Tibial nerve (tissue), 4 donors: ENCODE measurements at regions not wholly inside any gene's neighbourhood (a gene's known extent, or its start where the extent isn't known, plus 50 kb on each side); places are given as distances from the start of the nearest gene placed in this dataset.

ENCODE experiments used
- DNase-seq, 2 donors: peaks; one replicate each; pipeline ENCODE4 v3.0.0-alpha.2; 2019; ENCODE audit warnings: low spot score in 2 of 2
- H3K27ac ChIP-seq, 4 donors: fragments of 200-600 bp; sonication (generic) in 3 of 4; one replicate each; pipeline ENCODE4 v1.5.1; 2017 to 2019; ENCODE audit warnings: mild to moderate bottlenecking in 1 of 4
- H3K27me3 ChIP-seq, 2 donors: fragments of 200-600 bp; sonication (generic) in 1 of 2; one replicate each; pipeline versions ENCODE4 v1.5.1 to v1.6.0; 2017 to 2019
- H3K36me3 ChIP-seq, 3 donors: fragments of 200-600 bp; sonication (generic); one replicate each; pipeline ENCODE4 v1.5.1; 2018 to 2019
- H3K4me1 ChIP-seq, 4 donors: fragments of 200-600 bp; sonication (generic) in 3 of 4; one replicate each; pipeline ENCODE4 v1.5.1; 2017 to 2019
- H3K4me3 ChIP-seq, 4 donors: fragments of 200-600 bp; sonication (generic) in 3 of 4; one replicate each; pipeline ENCODE4 v1.5.1; 2017 to 2019; ENCODE audit warnings: mild to moderate bottlenecking in 1 of 4, moderate library complexity in 1 of 4
- H3K9me3 ChIP-seq, 4 donors: fragments of 200-600 bp; sonication (generic) in 3 of 4; one replicate each; pipeline ENCODE4 v1.5.1; 2017 to 2019
- CTCF ChIP-seq, 5 experiments: fragments of 200-600 bp in 3 of 5; fragments of 450-650 bp in 2 of 5; sonication (generic) in 3 of 5; IDR thresholded peaks; one replicate each; pipeline ENCODE4 v1.5.1; 2016 to 2019; ENCODE audit warnings: antibody characterized with exemption in 5 of 5, mild to moderate bottlenecking in 3 of 5, moderate library complexity in 2 of 5
- EP300 ChIP-seq, 2 donors: sonication (generic); formaldehyde crosslinking; IDR thresholded peaks; one replicate each; pipeline ENCODE4 v1.6.1; 2017; ENCODE audit warnings: antibody characterized with exemption in 2 of 2, mild to moderate bottlenecking in 1 of 2
- POLR2A ChIP-seq, 2 donors: fragments of 450-650 bp; IDR thresholded peaks; one replicate each; pipeline ENCODE4 v1.6.1; 2017; ENCODE audit warnings: antibody characterized with exemption in 2 of 2, mild to moderate bottlenecking in 2 of 2, moderate library complexity in 2 of 2
- WGBS, 2 donors: methylation state at CpG; one replicate each; pipeline ENCODE4 v1.1.5; 2018; 5-methylcytosine and 5-hydroxymethylcytosine counted together

DNA sequence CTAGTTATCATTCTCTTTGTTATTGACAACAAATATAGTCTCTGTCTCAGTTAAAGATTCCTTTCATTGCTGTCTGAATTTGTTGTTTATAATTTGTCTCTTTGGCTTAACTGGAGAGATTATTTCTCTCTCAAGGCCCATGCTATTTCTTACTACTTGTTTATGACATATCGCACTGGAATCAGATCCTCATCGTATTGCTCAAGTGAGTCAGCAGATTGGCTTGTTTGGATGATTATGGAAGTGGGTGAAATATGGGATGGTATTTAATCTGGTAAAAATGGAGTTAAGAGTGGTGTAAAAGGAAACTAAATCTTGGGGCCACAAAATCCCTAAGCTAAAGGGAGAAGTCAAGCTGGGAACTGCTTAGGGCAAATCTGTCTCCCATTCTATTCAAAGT is 613.1 kb downstream of the SI start:
- Histone ChIP-seq H3K4me3 (no peak overlapping the region), H3K4me1 (no peaks in the 10 kb centered on the region), H3K27ac (no peak overlapping the region), H3K36me3 (no peaks in the 10 kb centered on the region), H3K27me3 (no peaks in the 10 kb centered on the region), H3K9me3 (peaks cover 0 to 2% (median 0%) of the 10 kb centered on the region in 4 donors)
- DNase-seq, result no peak
- TF ChIP-seq EP300 (IDR thresholded peaks at IDR 0.05), result no peak
- no peak for TF ChIP-seq POLR2A (IDR thresholded peaks at IDR 0.05)
- TF ChIP-seq CTCF (IDR thresholded peaks at IDR 0.05), result no peak
- WGBS, 2 donors, result 74 to 96% methylated on average over 2 of the region's 2 CpGs

DNA sequence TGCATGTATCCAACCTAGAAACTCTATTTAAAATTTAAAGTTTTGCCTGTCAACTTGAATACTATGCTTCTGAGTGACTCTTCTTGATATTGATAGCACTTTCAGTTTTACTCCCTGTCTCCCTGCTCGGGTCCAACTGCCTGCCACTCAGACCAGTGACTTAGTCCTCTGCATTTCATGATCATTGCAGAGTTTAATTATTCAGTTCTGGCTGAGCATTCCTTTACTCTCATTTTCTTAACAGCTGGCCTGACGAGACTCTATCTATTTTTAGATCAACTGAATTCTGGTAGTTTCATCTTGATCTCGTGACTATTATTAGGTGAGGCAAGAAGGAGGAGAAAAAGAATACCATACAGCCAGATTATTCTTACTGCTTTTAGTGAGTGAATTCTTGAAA is 617.4 kb downstream of the SI start:
- Histone ChIP-seq H3K36me3 (no peaks in the 10 kb centered on the region), H3K4me3 (no peak overlapping the region), H3K27me3 (no peaks in the 10 kb centered on the region), H3K4me1 (no peaks in the 10 kb centered on the region), H3K27ac (no peak overlapping the region), H3K9me3 (no peaks in the 10 kb centered on the region)
- DNase-seq, result no peak
- TF ChIP-seq CTCF (IDR thresholded peaks at IDR 0.05) (no peak), POLR2A (IDR thresholded peaks at IDR 0.05) (no peak), EP300 (IDR thresholded peaks at IDR 0.05) (no peak)
- 39 to 47% methylated on average over 3 of the region's 3 CpGs for WGBS, 2 donors

- WGBS, 2 donors, result 94 to 96% methylated on average over 4 of the region's 4 CpGs
- Histone ChIP-seq H3K4me1 (no peaks in the 10 kb centered on the region), H3K27me3 (no peaks in the 10 kb centered on the region), H3K36me3 (no peaks in the 10 kb centered on the region), H3K4me3 (no peak overlapping the region), H3K27ac (no peak overlapping the region), H3K9me3 (no peaks in the 10 kb centered on the region)
- TF ChIP-seq EP300 (IDR thresholded peaks at IDR 0.05) (no peak), POLR2A (IDR thresholded peaks at IDR 0.05) (no peak), CTCF (IDR thresholded peaks at IDR 0.05) (no peak)
- no peak for DNase-seq
Measured at GRCh38 chr3:164459521-164460151, 618.7 kb downstream of the SI start.

- Histone ChIP-seq H3K4me1 (peaks cover 0 to 5% (median 0%) of the 10 kb centered on the region in 4 donors), H3K4me3 (no peak overlapping the region), H3K36me3 (no peaks in the 10 kb centered on the region), H3K27ac (no peak overlapping the region), H3K27me3 (no peaks in the 10 kb centered on the region), H3K9me3 (no peaks in the 10 kb centered on the region)
- DNase-seq, result no peak
- TF ChIP-seq CTCF (IDR thresholded peaks at IDR 0.05) (no peak), POLR2A (IDR thresholded peaks at IDR 0.05) (no peak), EP300 (IDR thresholded peaks at IDR 0.05) (no peak)
- WGBS, 2 donors, result 97 to 100% methylated on average over 4 of the region's 4 CpGs
Measured at GRCh38 chr3:164458986-164459385, 619.3 kb downstream of the SI start.

DNA sequence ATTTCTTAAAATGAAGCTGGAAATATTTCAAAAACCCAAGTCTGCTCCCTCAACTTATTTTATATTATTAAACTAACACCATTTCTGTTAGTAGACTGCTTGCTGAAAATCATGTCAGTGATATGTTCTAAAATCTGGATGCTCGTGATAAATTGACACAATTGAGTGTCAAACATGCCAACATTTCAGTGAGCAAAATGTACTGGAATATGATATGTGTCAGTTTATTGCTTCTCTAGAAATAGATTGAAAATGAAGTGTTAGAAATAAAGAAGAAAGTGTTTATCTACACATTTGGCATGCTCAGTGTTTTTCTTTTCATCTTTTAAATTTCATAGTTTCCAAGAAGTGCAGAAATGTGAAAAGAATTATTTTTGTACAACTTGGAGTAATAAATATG is 624.6 kb downstream of the SI start:
- H3K36me3 ChIP-seq, result no peaks in the 10 kb centered on the region
- no peaks in the 10 kb centered on the region for H3K27me3 ChIP-seq
- TF ChIP-seq POLR2A (IDR thresholded peaks at IDR 0.05) (no peak), CTCF (IDR thresholded peaks at IDR 0.05) (no peak), EP300 (IDR thresholded peaks at IDR 0.05) (no peak)
- no peak for DNase-seq
- WGBS, 2 donors, result 57 to 65% methylated on average over 1 of the region's 1 CpG
- H3K27ac ChIP-seq, result no peak overlapping the region
- H3K4me1 ChIP-seq, result peaks cover 0 to 8% (median 0%) of the 10 kb centered on the region in 4 donors
- no peaks in the 10 kb centered on the region for H3K9me3 ChIP-seq
- H3K4me3 ChIP-seq, result no peak overlapping the region
